ENCODE measurements at regions not wholly inside any gene's neighbourhood (a gene's known extent, or its start where the extent isn't known, plus 50 kb on each side); places are given as distances from the start of the nearest gene placed in this dataset.
A peak's percentile ranks its signal among the peaks of the same experiment; 100 is the strongest.

- peaks cover 11% of the 10 kb centered on the region; the same call in 1 of the 2 replicates for H3K9me2 ChIP-seq (ENCODE audit: insufficient read depth)
- H3K4me2 ChIP-seq = no peak overlapping the region
- peaks cover 3% of the 10 kb centered on the region; the same call in 1 of the 3 replicates for H3K4me1 Mint-ChIP-seq
- H4K20me1 ChIP-seq (replicated peaks; ENCODE audit: insufficient read depth) = no peaks in the 10 kb centered on the region
- no peak overlapping the region for H2AFZ ChIP-seq
- H3K4me3 ChIP-seq = no peak overlapping the region
- ATAC-seq (no peak), DNase-seq (ENCODE audit: low spot score) (peak; percentile 63)
- peaks cover 45% of the 10 kb centered on the region for H3K36me3 Mint-ChIP-seq (ENCODE audit: low read depth)
- TF ChIP-seq STAT1 (IDR thresholded peaks at IDR 0.05; ENCODE audit: unreplicated experiment) = no peak
- TF ChIP-seq CREB1 (CRISPR knock-in tag; IDR thresholded peaks at IDR 0.05; ENCODE audit: low read depth) = no peak
- peak in 1 of 2 experiments; percentile 29; a peak in 1 of 4 replicates for TF ChIP-seq CTCF (conservative IDR thresholded peaks at IDR 0.05; ENCODE audit: low read depth in 2 of 2)
- TF ChIP-seq NANOG (IDR thresholded peaks at IDR 0.05; ENCODE audit: borderline replicate concordance) = no peak
- TF ChIP-seq ZNF331 (CRISPR knock-in tag; IDR thresholded peaks at IDR 0.05; ENCODE audit: low read depth) = peak; percentile 43; the same call in 1 of the 2 replicates
- TF ChIP-seq EZH2phosphoT487 (IDR thresholded peaks at IDR 0.05; ENCODE audit: unreplicated experiment) = no peak
- TF ChIP-seq ZNF462 (CRISPR knock-in tag; IDR thresholded peaks at IDR 0.05) = no peak
- 0 out of 2 replicates have a peak, but pooled peaks have one; percentile 34 for TF ChIP-seq ZNF114 (CRISPR knock-in tag; IDR thresholded peaks at IDR 0.05)
- TF ChIP-seq EZH2 (IDR thresholded peaks at IDR 0.05; ENCODE audit: low read depth, unreplicated experiment) = no peak
- TF ChIP-seq REST (IDR thresholded peaks at IDR 0.05; ENCODE audit: unreplicated experiment) = no peak
- no peak for TF ChIP-seq ETS1 (IDR thresholded peaks at IDR 0.05)
- no peak for TF ChIP-seq POLR2AphosphoS5 (IDR thresholded peaks at IDR 0.05; ENCODE audit: low read depth)
- TF ChIP-seq JUNB (IDR thresholded peaks at IDR 0.05; ENCODE audit: unreplicated experiment) = no peak
- no peaks in the 10 kb centered on the region for H3F3A ChIP-seq (replicated peaks; ENCODE audit: low read depth)
- no peaks in the 10 kb centered on the region for H3K79me2 ChIP-seq (replicated peaks; ENCODE audit: insufficient read depth)
- no peak overlapping the region for H3K27ac ChIP-seq (ENCODE audit: low read depth)
- H3K27ac Mint-ChIP-seq = no peak overlapping the region
- H3K4me3 Mint-ChIP-seq = no peak overlapping the region
- H3K27me3 Mint-ChIP-seq (ENCODE audit: insufficient read depth, low read depth, poor library complexity) = peaks cover 9% of the 10 kb centered on the region
- H3K4me1 ChIP-seq (ENCODE audit: insufficient read depth) = no peaks in the 10 kb centered on the region
- H3K36me3 ChIP-seq (ENCODE audit: insufficient read depth) = peaks cover 32% of the 10 kb centered on the region
- peaks cover 40% of the 10 kb centered on the region for H3K9me3 Mint-ChIP-seq
- H3K27me3 ChIP-seq (ENCODE audit: insufficient read depth) = no peaks in the 10 kb centered on the region
These were observed 1214.1 kb downstream of the DIAPH3 start for GRCh38 chr13:58949646-58950045.

All from GM23338 (cell line).